Fibroblast of pulmonary artery (primary cell): ENCODE measurements at regions not wholly inside any gene's neighbourhood (a gene's known extent, or its start where the extent isn't known, plus 50 kb on each side); places are given as distances from the start of the nearest gene placed in this dataset.

Source experiments
- DNase-seq: peaks from one replicate; pipeline ENCODE4 v3.0.0-alpha.2; 2010; ENCODE audit warnings: low read depth
- H3K4me3 ChIP-seq: replicated peaks from 2 replicates; pipeline ENCODE4 v1.5.1; 2011; ENCODE audit warnings: low read depth, mild to moderate bottlenecking, control low read depth, low read length, moderate library complexity
- CTCF ChIP-seq: IDR thresholded peaks from 2 replicates; pipeline ENCODE4 v1.5.1; 2011; ENCODE audit warnings: mild to moderate bottlenecking, control low read depth, low read length, inconsistent platforms; ENCODE audit errors: missing control alignments

- H3K4me3 ChIP-seq = no peak overlapping the region
- DNase-seq = no peak
- no peak for TF ChIP-seq CTCF
Observed at GRCh38 chrX:39599339-39599738, 498.4 kb downstream of the BCOR start.

- H3K4me3 ChIP-seq = no peak overlapping the region
- TF ChIP-seq CTCF = no peak
- DNase-seq = no peak
Observed at GRCh38 chrX:39600222-39600621, 497.5 kb downstream of the BCOR start.

GRCh38 chrX:39601231-39602177 is 496.3 kb downstream of the BCOR start:
- H3K4me3 ChIP-seq = no peak overlapping the region
- DNase-seq = no peak
- TF ChIP-seq CTCF = no peak

GRCh38 chrX:39602195-39602594 is 495.6 kb downstream of the BCOR start:
- no peak for TF ChIP-seq CTCF
- no peak for DNase-seq
- no peak overlapping the region for H3K4me3 ChIP-seq

GRCh38 chrX:39603230-39603629 is 494.5 kb downstream of the BCOR start:
- no peak for TF ChIP-seq CTCF
- DNase-seq = no peak
- no peak overlapping the region for H3K4me3 ChIP-seq

- no peak for DNase-seq
- H3K4me3 ChIP-seq = no peak overlapping the region
- no peak for TF ChIP-seq CTCF
Observed at GRCh38 chrX:39605183-39605582, 492.6 kb downstream of the BCOR start.

- TF ChIP-seq CTCF = no peak
- no peak overlapping the region for H3K4me3 ChIP-seq
- no peak for DNase-seq
Observed at GRCh38 chrX:39605866-39606265, 491.9 kb downstream of the BCOR start.
